ENCODE measurements at regions not wholly inside any gene's neighbourhood (a gene's known extent, or its start where the extent isn't known, plus 50 kb on each side); places are given as distances from the start of the nearest gene placed in this dataset.
"Not testable (repeated sequence)": the region's sequence is repeated elsewhere in the genome, so short reads cannot be mapped to it uniquely, and the experiment has no call there.

DNA sequence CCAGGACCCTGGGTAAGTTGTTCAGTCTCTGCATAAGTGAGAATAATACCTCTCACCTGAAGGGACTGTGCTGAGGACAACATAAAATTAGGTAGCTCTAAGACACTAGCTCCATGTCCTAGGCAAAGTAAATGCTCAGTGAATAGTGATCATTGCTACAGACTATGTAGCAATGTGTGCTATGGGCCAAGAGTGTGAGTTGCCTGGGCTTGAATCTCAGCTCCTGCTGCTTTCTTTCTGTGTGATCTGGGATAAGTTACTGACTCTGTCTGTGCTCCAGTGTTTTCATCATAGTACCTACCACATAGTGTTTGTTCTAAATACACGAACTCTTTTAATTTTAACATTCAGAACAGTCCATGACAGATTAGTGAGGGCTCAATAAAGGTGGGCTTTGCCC is 81.1 kb upstream of the MFGE8 start:
- DNase-seq (ENCODE audit: low spot score): no peak
- ATAC-seq: no peak

DNA sequence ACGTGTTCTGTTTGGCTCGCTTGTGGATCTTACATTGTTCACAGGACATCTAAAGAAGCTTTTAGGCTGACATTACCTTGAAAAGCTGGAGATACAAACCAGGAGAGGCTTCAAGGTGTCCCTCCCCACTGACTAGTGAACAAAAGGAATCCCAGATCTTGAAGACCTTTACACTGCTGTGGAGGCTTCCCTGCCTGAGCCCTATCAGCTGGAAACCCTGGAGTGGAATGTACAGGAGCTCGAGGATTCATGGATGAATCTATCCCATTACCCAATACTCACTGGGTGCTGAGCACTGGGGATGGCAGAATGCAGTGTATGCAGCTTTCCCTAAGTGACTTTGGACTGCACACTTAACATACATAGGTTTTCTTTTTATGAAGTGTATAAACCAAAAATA is 82.3 kb upstream of the MFGE8 start:
- no peak for DNase-seq (ENCODE audit: low spot score)

DNA sequence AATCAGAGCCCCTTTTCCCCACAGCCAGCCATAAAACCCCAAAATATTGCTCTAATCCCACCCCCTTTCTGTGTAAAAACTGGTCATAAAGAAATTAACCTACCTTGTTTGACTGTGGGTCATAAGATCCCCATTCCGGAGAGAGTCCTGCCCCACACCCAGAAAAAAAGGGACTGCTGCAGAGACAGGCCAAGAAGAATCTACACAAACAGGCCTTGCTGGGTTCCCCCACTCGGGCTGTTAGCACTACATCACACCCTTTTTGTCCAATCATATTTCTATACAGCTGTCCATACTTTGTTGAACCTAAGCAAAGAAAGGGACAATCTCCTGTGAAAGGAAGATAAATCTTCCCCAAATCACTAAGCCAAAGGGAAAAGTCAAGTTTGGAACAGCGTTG is 84.4 kb upstream of the MFGE8 start:
- ATAC-seq (no peak), DNase-seq (ENCODE audit: low spot score) (no peak)

More for the DNA sequence above, 82.3 kb upstream of the MFGE8 start:
- ATAC-seq: no peak

DNA sequence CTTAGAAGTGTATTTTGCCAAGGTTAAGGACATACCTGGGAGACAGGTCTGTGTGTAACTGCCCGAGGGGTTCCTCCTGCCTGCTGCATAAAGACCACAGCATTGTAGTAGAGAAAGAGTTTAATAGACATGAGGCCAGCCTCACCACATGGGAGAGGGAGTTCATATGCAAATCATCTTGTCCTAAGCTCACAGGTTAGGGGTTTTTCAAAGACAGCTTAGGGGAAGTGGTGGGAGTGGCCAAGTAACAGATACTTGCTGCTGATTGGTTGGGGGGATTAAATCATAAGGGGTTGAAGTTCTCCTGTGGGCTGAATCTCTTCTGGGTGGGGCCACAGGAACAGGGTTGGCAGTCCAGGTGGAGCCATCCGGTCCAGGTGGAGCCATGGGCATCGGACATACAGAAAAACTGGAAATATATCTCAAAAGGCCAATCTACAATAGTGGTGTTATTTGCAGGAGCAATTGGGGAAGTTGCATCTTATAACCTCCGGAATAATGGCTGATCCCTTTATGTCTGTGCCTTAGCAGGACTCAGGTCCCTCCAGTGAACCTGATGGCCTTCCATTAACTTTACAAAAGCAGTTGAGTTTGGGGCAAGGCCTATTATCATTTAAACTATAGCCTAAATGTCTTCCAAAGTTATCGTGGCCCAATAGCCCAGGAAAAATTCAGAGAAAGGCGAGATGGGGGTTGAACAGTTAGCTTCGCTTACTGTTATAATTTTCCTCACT is 86.0 kb upstream of the MFGE8 start:
- ATAC-seq: no peak
- DNase-seq (ENCODE audit: low spot score): no peak

DNA sequence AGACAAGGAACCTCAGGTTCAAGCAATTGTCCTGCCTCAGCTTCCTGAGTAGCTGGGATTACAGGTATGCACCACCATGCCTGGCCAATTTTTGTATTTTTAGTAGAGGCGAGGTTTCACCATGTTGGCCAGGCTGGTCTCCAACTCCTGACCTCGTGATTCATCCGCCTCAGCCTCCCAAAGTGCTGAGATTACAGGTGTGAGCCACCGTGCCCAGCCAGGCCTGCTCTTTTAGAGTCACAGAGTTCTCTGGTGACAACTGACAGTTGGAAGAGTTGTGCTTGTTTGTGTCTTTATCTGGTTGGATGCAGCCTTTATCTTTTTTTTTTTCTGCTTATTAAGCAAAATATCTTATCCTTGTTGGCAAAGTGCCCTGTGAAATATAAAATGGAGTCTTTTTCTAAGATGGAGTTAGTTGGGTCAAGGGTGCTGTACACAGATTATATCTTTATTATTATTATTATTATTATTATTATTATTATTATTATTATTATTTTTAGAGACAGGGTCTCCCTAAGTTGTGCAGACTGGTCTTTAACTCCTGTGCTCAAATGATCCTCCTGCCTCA is 86.5 kb upstream of the ABHD2 start:
- not testable (repeated sequence) for ATAC-seq; DNase-seq (ENCODE audit: low spot score)

DNA sequence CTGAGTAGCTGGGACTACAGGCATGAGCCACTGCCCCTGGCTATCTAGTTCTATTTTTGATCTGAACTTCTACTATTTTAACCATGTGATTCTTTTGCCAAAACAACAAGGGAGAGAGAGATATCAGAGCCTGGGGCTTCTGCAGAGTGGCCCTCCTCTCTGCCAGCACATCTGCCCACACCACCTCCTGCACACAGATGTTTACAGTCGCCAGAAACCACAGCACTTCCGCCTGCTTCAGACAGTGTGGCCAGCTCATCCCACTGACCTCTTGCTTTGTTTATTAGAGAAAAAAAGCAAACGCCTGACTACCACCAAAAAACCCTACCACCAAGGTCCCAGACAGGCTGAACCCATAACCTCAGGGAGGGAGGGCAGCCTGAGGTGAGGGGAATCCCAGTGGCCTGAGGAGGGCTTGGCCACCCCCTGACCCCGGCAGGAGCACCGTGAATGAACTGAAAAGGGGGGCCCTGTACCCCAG is 85.9 kb upstream of the ABHD2 start:
- no peak for DNase-seq (ENCODE audit: low spot score)
- ATAC-seq: no peak

DNA sequence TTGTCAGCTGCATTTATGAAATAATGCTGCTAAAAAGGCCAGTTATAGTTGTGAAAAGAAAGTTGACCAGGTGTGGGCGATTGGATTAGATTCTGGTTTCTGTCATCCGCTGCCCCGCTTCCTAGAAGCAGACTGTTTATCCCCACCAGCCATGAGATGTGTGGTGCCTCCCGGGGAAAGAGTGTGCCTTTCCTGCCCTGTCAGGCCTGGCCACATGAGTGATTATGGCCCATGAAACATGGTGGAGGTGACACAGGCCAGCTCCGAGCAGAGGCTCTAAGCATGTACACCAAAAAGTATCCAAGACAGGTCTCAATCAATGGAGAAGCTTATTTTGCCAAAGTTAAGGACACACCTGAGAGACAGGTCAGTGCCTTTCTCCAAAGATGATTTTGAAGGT is 85.4 kb upstream of the ABHD2 start:
- ATAC-seq (no peak), DNase-seq (ENCODE audit: low spot score) (no peak)

DNA sequence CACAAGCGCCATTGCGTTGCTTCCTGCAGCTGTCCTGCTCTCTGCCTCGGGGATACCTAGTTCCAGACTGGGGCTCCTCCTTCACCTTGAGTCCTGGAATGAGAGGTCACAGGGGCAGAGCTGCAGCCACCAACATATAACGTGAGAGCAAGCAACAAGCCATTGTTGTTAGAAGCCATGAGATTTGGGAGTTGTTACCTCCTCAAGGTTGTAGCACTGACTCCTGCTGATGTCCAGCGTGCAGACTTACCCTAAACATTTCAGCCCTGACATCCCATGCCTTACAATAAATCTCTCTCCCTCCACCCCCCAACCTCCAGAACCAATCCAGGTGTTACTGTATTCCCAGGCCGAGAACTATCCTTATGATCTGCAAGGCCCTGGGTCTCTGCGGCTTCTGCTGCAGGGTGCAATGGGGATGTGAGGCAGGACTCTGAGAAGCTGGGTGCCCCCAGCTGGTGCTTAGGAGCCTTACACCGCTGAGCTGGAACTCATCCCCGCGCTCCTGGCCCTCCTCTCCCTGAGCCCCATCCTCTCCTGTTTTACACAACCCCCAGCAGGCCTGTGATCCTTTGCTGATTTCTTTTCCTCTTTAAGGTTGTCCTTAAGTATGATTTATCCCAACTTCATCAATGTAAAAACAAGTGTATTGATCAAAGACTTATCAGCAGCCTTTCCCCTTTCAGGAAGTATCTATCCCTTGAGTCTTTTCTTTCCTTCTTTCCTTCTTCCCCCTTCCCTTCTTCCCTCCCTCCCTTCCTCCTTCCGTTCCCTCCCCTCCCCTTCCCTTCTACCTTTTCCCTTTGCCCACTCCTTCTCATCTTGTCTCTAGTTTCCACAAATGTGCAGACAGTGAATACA is 84.2 kb upstream of the ABHD2 start:
- no peak for DNase-seq (ENCODE audit: low spot score)
- peak; percentile 65 for ATAC-seq

DNA sequence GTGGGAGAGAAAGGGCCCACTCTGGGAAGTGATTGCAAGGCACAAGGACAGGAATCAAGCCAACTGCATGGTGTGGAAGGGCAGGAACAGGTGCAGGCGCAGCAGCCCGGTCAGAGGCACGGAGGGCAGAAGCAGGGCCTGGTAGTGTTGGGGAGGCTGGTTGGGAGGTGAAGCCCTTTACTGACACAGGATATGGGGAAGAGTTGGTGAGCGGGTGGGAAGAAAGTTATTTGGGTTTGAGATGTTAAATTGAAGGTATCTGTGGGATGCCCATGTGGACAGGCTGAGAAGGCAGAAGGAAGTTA is 83.6 kb upstream of the ABHD2 start:
- DNase-seq (ENCODE audit: low spot score): no peak
- no peak for ATAC-seq

DNA sequence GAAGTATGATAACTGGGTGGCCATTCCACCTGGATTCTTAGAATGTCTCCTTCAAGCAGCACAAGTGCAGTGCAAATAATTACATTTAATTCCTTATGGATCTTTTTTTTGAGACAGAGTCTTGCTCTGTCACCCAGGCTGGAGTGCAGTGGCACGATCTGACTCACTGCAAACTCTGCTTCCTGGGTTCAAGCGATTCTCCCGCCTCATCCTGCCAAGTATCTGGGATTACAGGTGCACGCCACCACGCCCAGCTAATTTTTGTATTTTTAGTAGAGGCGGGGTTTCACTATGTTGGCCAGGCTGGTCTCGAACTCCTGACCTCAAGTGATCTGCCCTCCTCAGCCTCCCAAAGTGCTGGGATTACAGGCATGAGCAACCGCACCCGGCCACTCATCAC is 80.7 kb upstream of the ABHD2 start:
- not testable (repeated sequence) for DNase-seq (ENCODE audit: low spot score); ATAC-seq

DNA sequence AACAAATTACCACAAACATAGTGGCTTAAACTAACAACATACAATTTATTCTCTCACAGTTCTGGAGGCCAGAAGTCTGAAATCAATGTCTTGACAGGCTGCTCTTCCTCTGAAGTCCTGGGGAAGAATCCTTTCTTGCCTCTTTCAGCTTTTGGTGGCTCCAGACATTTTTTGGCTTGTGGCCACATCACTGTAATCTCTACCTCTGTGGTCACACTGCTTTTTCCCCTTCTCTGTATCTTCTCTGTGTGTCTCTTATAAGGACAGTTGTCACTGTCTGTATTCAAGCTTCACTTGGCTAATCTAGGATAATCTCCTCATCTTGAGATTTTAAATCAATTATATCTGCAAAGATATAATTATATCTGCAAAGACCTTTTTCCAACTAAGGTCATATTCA is 80.3 kb upstream of the ABHD2 start:
- ATAC-seq: no peak
- DNase-seq (ENCODE audit: low spot score): no peak

DNA sequence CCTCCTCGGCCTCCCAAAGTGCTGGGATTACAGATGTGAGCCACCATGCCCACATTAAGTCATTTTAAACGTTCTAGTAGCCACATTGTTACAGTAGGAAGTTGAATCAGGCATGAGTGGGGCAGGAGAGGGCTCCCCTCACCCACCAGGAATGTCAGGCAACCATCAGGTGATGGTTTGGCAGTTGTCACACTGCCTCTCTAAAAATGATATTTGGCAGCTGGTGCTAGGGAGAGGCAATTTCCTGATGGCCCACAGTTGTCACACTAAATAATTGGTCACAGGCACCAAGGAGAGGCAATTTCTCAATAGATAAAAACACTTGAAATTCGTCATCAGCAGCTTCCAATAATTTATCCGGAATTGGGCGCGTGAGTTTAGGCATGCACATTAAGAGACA is 79.2 kb upstream of the ABHD2 start:
- ATAC-seq: no peak
- no peak for DNase-seq (ENCODE audit: low spot score)

DNA sequence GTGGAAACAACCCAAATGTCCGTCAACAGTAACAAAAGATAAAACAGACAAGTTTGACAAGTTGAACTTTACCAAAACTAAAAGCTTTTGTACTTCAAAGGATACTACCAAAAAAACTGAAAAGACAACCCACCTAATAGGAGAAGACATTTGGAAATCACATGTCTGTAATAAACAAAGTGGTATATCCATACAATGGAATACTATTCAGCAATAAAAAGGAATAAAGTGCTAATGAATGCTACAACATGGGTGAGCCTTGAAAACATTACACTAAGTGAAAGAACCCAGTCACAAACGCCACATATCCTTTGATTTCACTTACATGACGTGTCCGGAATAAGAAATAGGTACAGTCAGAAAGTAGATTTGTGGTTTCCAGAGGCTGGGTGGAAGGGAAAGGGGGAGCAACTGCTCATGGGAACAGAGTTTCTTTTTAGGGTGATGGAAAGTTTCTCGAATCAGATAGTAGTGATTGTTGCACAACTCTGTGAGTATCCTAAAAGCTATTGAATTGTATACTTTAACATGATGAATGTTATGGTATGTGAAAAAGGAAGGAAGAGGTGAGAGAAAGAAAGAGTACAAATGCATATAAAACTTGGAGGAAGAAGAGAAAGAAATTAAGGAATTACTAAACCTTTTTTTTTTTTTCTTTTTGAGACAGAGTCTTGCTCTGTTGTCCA is 72.7 kb upstream of the ABHD2 start:
- DNase-seq (ENCODE audit: low spot score) (no peak), ATAC-seq (no peak)

DNA sequence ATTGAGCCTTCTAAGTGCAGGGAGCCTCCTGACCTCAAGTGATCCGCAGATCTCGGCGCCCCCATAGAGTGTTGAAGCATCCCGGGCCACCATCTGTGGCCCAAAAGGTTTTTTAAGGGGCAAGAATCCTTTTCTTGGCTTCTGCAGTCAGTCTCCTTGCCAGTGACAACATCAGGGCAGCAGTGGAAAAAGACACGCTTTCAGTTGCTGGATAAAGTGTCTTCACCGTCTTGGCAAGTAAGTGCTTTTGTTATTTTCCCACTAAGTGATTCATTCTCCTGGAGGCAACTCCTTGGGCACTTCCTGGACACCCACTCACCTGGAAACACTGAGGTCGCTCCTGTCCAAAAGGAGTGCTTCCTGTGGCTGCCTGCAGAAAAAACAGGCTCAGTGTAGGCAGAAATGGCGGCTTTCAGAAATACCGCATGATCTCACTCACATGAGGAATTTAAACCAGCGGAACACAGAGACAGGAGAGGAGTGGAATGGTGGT is 71.7 kb upstream of the ABHD2 start:
- DNase-seq (ENCODE audit: low spot score) (no peak), ATAC-seq (no peak)

DNA sequence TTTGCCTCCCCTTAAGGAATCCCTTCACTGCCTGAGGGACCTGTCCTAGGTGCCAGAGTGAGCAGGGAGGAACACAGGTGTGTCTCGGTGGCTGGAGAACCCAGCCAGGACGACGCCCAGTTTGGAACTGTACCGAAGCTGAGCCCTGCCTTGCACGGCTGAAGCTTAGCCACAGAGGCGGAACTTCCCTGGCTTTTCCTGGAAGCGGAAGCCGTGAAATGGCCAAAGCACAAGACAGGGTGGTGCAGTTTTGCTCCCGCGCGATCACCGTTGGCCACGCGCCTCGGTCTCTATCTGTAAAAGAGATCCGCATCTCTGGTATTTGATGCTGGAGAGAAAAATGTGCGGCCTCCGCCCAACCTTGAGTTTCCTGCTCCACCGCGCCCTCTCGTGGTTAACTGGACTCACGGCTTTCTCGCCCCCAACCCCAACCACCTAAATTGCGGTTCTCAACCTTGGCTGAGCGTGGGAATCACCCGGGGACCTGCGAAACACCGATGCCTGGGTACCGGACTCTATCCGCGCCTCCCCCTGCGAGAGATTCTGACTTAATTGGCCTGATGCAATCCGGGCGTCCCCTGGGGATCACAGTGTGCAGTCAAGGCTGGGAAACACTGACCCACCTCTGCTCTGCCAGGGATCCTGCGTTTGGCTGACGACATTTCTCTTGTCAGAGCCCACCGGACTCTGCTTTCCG is 70.7 kb upstream of the ABHD2 start:
- DNase-seq (ENCODE audit: low spot score) (peak; percentile 64), ATAC-seq (peak; percentile 95)

DNA sequence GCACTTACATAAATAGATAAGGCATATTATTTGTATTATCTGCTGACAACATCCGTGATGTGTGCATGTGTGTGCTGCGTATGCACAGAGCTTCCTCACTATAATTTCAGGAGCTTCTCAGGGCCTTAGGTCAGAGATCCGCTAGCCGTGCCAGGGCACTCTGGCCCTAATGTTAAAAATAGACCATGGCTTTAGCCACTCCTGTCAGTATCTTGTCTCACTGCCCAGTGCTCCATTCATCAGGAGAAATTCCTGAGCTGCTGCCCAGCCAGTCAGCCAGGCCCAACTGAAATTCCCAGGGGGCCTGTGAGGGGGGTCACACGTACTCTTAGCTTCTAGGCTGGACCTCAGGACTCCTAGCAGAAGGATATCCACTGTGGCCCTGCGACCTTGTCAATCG is 70.0 kb upstream of the ABHD2 start:
- ATAC-seq: no peak
- no peak for DNase-seq (ENCODE audit: low spot score)

DNA sequence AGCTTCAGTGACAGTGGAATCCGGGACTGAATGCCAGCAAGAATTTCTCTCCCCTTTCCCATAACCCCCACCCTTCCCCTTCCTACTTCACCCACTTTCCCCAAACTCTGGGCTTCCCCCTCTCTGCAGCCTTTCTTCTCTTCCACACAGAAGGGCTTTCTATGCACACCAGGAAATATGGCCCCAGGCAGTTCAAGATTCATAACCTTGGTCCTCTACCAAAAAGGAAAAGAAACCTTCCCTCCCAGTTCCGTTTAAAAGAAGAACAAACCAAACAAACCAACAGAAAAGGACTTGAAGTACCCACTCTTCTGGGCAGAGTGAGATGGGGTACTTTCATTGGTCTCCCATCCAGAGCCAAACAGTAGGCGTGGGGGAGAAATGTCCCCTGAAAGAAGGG is 68.8 kb upstream of the ABHD2 start:
- no peak for ATAC-seq
- no peak for DNase-seq (ENCODE audit: low spot score)

DNA sequence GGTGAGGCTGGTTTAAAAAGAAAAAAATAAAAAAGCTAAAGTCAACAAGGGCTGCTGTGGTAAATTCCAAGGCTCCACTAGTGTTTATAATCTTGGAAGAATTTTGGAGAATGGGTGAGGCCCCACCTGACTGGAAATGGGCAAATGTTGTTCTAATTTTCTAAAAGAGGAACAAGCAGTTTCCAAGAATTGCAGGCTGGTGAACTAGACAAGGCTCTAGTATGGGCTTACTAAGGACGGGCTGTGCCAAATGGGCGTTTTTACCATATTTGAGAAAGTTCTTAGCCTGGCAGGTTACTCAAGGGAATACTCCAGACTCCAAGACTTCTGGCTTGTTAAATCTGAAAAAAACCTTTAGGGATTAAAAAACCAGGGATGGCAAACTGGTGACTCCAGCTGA is 67.0 kb upstream of the ABHD2 start:
- DNase-seq (ENCODE audit: low spot score): no peak
- no peak for ATAC-seq

DNA sequence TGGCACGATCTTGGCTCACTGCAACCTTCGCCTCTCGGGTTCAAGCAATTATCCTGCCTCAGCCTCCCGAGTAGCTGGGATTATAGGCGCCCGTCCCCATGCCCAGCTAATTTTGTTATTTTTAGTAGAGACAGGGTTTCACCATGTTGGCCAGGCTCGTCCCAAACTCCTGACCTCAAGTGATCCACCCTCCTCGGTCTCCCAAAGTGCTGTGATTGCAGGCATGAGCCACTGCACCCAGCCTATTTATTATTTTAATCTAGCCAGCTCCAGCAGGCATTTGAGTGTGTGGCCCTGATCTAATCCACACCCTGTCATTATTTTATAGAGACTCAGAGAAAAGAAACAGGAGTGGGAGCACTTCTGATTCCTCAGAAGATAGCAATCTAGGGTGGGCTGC is 66.4 kb upstream of the ABHD2 start:
- DNase-seq (ENCODE audit: low spot score); ATAC-seq: not testable (repeated sequence)

DNA sequence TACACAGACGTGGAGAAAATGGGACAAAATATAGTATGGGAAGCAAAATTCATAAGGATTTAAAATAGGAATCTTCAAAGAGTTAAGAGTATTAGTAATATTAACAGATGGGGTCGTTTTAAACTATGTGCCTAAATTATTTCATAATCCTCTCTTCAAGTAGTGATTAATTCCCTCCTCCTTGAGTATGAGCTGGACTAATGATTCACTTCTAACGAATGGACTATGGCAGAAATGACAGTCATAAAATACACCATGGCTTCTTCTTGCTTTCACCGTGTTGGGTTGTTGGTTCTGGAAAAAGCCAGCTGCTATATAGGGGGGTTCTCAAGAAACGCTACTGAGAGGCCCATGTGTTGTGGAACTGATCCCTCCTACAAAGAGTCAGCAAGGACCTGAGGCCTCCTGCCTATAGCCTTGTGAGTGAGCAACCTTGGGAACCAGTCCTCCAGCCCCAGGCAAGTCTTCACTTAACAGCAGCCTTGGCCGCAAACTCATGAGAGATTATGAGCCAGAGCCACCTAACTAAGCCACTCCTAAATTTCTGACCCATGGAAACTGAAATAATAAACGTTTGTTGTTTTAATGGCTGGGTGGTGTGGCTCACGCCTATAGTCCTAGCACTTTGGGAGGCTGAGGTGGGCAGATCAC is 64.8 kb upstream of the ABHD2 start:
- ATAC-seq: no peak

More for the DNA sequence above, 64.8 kb upstream of the ABHD2 start:
- no peak for DNase-seq (ENCODE audit: low spot score)
